MCF 10A (cell line): ENCODE measurements at regions not wholly inside any gene's neighbourhood (a gene's known extent, or its start where the extent isn't known, plus 50 kb on each side); places are given as distances from the start of the nearest gene placed in this dataset.

ENCODE experiments used
- BruUV-seq: library from RNA; stranded (reverse); fragments of 400-500 nt; replicated peaks from 2 replicates; lab custom pipeline; 2021; lab: Mats Ljungman, UMichigan
- CTCF ChIA-PET: fragments of 300-600 bp; sonication (Branson Sonifier 250); formaldehyde crosslinking; extraction: SDS; loops from one replicate; lab custom pipeline; 2021; ENCODE audit warnings: antibody characterized with exemption, inconsistent platforms; lab: Yijun Ruan, JAX
- POLR2A ChIA-PET: fragments of 300-600, 350-650 bp; sonication (Branson Sonifier 250); formaldehyde crosslinking; extraction: SDS; loops from one replicate; lab custom pipeline; 2020; ENCODE audit warnings: antibody characterized with exemption, inconsistent platforms; lab: Yijun Ruan, JAX
- DNase-seq: peaks from one replicate; pipeline ENCODE4 v3.0.0-alpha.2; 2018; ENCODE audit not compliant: unreplicated experiment
- H3K27ac Mint-ChIP-seq: one replicate; pipeline ENCODE4 v1.8.0; 2022; ENCODE audit warnings: mild to moderate bottlenecking, low read depth, mixed read lengths; ENCODE audit not compliant: unreplicated experiment
- H3K27me3 Mint-ChIP-seq: one replicate; pipeline ENCODE4 v1.8.0; 2022; ENCODE audit warnings: mixed read lengths; ENCODE audit not compliant: insufficient read depth, unreplicated experiment
- H3K36me3 Mint-ChIP-seq: one replicate; pipeline ENCODE4 v1.8.0; 2022; ENCODE audit warnings: mild to moderate bottlenecking, moderate library complexity, mixed read lengths; ENCODE audit not compliant: insufficient read depth, unreplicated experiment
- H3K4me1 Mint-ChIP-seq: one replicate; pipeline ENCODE4 v1.8.0; 2022; ENCODE audit warnings: mixed read lengths; ENCODE audit not compliant: insufficient read depth, unreplicated experiment
- H3K4me3 Mint-ChIP-seq: one replicate; pipeline ENCODE4 v1.8.0; 2022; ENCODE audit warnings: mild to moderate bottlenecking, moderate library complexity, mixed read lengths; ENCODE audit not compliant: unreplicated experiment
- H3K9me3 Mint-ChIP-seq: one replicate; pipeline ENCODE4 v1.8.0; 2022; ENCODE audit warnings: mixed read lengths; ENCODE audit not compliant: unreplicated experiment
- intact Hi-C: fragments of 100-400 bp; cut with micrococcal nuclease; formaldehyde crosslinking; loops from 2 replicates; pipeline ENCODE4 v1.14.1; 2022
- TF ChIP-seq, protein P1 (sequence below): fragments of 200-600 bp; IDR thresholded peaks from one replicate; pipeline ENCODE4 v1.8.0; 2022; ENCODE audit warnings: antibody characterized with exemption, mild to moderate bottlenecking; ENCODE audit not compliant: unreplicated experiment

DNA sequence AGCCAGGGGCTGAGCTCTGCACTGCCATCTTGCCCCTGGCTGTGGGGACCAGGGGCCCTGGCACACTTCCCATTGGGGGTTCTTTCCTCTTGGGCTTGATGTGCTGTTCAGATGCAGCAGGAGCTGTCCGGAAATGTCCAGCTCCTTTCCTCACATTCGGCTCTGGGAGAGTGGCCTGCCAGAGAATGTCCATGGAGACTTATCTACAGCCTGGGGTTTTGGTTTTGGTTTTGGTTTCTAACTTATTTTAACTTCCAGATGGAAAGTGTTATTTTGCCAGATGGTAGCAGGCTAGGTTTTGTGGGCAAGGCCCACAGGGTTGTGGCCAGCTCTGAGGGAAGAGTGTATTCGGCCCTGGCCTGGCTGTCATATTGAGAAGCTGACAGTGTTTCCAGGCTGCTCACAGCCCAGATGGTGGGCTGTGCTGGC is 177.3 kb downstream of the ANKRD30B start:
- TF ChIP-seq, protein P1, sequence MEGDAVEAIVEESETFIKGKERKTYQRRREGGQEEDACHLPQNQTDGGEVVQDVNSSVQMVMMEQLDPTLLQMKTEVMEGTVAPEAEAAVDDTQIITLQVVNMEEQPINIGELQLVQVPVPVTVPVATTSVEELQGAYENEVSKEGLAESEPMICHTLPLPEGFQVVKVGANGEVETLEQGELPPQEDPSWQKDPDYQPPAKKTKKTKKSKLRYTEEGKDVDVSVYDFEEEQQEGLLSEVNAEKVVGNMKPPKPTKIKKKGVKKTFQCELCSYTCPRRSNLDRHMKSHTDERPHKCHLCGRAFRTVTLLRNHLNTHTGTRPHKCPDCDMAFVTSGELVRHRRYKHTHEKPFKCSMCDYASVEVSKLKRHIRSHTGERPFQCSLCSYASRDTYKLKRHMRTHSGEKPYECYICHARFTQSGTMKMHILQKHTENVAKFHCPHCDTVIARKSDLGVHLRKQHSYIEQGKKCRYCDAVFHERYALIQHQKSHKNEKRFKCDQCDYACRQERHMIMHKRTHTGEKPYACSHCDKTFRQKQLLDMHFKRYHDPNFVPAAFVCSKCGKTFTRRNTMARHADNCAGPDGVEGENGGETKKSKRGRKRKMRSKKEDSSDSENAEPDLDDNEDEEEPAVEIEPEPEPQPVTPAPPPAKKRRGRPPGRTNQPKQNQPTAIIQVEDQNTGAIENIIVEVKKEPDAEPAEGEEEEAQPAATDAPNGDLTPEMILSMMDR, result no peak
- CTCF ChIA-PET, result no interaction called here
- Mint-ChIP-seq H3K9me3 (no peaks in the 10 kb centered on the region), H3K36me3 (no peaks in the 10 kb centered on the region), H3K4me1 (peaks cover 11% of the 10 kb centered on the region), H3K27me3 (no peaks in the 10 kb centered on the region), H3K4me3 (no peak overlapping the region), H3K27ac (no peak overlapping the region)
- BruUV-seq, result no TSS peak
- POLR2A ChIA-PET, result interaction anchor here (1.3 kb wide), 1 partner anchor 10 kb away, joined by 4 read pairs; no protein-coding TSS in a partner anchor
- no peak for DNase-seq
- intact Hi-C loops, result no loop called here

GRCh38 chr18:14927701-14928100 is 179.7 kb downstream of the ANKRD30B start:
- BruUV-seq, result no TSS peak
- intact Hi-C loops, result no loop called here
- ChIA-PET POLR2A (interaction anchor here (0.9 kb wide), 1 partner anchor 22 kb away, joined by 3 read pairs; no protein-coding TSS in a partner anchor), CTCF (no interaction called here)
- TF ChIP-seq, protein P1, result no peak
- DNase-seq, result no peak
- no peak overlapping the region for H3K27ac Mint-ChIP-seq
- peaks cover 11% of the 10 kb centered on the region for H3K4me1 Mint-ChIP-seq
- H3K36me3 Mint-ChIP-seq, result no peaks in the 10 kb centered on the region
- H3K4me3 Mint-ChIP-seq, result no peak overlapping the region
- H3K9me3 Mint-ChIP-seq, result no peaks in the 10 kb centered on the region
- H3K27me3 Mint-ChIP-seq, result no peaks in the 10 kb centered on the region

DNA sequence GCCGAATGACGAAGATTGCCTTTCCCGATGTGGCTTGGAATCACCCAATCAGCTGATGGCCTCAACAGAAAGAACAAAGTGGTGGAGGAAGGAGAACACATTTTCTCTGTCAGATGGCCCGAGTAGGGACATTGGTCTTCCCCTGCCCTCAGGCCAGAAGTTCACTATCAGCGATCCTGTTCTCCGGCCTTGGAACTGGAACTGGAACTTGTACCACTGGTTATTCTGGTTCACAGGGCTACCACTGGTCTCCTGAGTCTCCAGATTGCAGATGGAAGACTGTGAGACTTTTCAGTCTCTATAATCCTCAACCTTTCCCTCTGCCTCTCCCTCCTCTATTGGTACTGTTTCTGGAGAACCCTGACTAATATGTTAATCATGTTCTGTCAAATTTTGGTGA is 180.4 kb downstream of the ANKRD30B start:
- Mint-ChIP-seq H3K4me1 (peaks cover 11% of the 10 kb centered on the region), H3K9me3 (no peaks in the 10 kb centered on the region), H3K27me3 (no peaks in the 10 kb centered on the region), H3K36me3 (no peaks in the 10 kb centered on the region), H3K4me3 (no peak overlapping the region), H3K27ac (no peak overlapping the region)
- intact Hi-C loops, result no loop called here
- CTCF ChIA-PET, result no interaction called here
- no TSS peak for BruUV-seq
- TF ChIP-seq, protein P1, result no peak
- POLR2A ChIA-PET, result no interaction called here
- no peak for DNase-seq

GRCh38 chr18:14930076-14930475 is 182.1 kb downstream of the ANKRD30B start:
- ChIA-PET POLR2A (no interaction called here), CTCF (no interaction called here)
- TF ChIP-seq, protein P1, result no peak
- no peaks in the 10 kb centered on the region for H3K27me3 Mint-ChIP-seq
- no peaks in the 10 kb centered on the region for H3K4me1 Mint-ChIP-seq
- intact Hi-C loops, result no loop called here
- BruUV-seq, result no TSS peak
- H3K9me3 Mint-ChIP-seq, result no peaks in the 10 kb centered on the region
- H3K36me3 Mint-ChIP-seq, result no peaks in the 10 kb centered on the region
- DNase-seq, result no peak
- no peak overlapping the region for H3K4me3 Mint-ChIP-seq
- no peak overlapping the region for H3K27ac Mint-ChIP-seq
